ENCODE measurements at regions not wholly inside any gene's neighbourhood (a gene's known extent, or its start where the extent isn't known, plus 50 kb on each side); places are given as distances from the start of the nearest gene placed in this dataset.

DNA sequence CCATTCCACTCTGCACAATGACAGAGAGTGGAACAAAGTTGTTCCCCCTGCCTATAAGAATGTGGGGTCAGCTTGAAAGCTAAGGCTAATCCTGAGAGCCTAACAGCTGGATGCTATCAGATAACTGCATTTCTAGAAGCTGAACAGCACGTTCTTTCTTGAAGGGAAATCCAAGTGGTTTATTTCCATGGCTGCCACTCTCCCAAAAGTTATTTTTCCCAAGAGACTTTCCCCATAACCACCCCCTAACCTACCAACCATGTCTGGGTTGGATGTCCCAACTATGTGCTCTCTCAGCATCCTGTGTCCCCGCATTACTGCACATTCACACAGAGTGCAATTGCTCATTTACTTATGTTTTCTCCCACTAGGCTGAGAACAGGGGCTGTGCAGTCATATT is 140.7 kb upstream of the ANKRD1 start:
- Histone ChIP-seq H3K4me3 (ENCODE audit: low read depth, low read length) (no peak overlapping the region), H3K36me3 (ENCODE audit: control insufficient read depth, insufficient read depth, low read length) (no peaks in the 10 kb centered on the region), H3K27me3 (ENCODE audit: control insufficient read depth, insufficient read depth, low read length) (no peaks in the 10 kb centered on the region)
- DNase-seq (ENCODE audit: low read depth) = no peak
- ChIA-PET CTCF (no interaction called here), POLR2A (no interaction called here)
- TF ChIP-seq, protein P1, sequence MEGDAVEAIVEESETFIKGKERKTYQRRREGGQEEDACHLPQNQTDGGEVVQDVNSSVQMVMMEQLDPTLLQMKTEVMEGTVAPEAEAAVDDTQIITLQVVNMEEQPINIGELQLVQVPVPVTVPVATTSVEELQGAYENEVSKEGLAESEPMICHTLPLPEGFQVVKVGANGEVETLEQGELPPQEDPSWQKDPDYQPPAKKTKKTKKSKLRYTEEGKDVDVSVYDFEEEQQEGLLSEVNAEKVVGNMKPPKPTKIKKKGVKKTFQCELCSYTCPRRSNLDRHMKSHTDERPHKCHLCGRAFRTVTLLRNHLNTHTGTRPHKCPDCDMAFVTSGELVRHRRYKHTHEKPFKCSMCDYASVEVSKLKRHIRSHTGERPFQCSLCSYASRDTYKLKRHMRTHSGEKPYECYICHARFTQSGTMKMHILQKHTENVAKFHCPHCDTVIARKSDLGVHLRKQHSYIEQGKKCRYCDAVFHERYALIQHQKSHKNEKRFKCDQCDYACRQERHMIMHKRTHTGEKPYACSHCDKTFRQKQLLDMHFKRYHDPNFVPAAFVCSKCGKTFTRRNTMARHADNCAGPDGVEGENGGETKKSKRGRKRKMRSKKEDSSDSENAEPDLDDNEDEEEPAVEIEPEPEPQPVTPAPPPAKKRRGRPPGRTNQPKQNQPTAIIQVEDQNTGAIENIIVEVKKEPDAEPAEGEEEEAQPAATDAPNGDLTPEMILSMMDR (IDR thresholded peaks at IDR 0.05; ENCODE audit: insufficient read depth, low read depth, low read length) = no peak

DNA sequence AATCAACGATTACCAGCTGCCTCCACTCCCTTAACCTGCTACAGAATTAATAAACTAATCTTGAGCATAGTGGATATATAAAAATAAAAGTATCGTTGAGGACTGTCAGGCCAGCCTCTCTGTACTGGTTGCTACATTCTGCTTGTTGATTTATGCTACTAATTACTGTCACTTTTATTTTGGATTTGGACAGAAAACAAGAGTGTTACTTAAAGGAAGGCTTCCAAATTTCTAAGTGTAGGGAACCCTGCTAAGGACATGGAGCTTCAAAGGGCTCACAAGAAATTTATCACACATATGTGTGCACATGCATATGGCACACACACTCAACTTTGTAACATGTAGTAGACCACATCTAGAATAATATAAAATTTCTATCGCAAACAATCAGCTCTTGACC is 141.2 kb upstream of the ANKRD1 start:
- ChIA-PET POLR2A (no interaction called here), CTCF (no interaction called here)
- Histone ChIP-seq H3K36me3 (ENCODE audit: control insufficient read depth, insufficient read depth, low read length) (no peaks in the 10 kb centered on the region), H3K4me3 (ENCODE audit: low read depth, low read length) (no peak overlapping the region), H3K27me3 (ENCODE audit: control insufficient read depth, insufficient read depth, low read length) (no peaks in the 10 kb centered on the region)
- TF ChIP-seq, protein P1 (IDR thresholded peaks at IDR 0.05; ENCODE audit: insufficient read depth, low read depth, low read length) = no peak
- no peak for DNase-seq (ENCODE audit: low read depth)

DNA sequence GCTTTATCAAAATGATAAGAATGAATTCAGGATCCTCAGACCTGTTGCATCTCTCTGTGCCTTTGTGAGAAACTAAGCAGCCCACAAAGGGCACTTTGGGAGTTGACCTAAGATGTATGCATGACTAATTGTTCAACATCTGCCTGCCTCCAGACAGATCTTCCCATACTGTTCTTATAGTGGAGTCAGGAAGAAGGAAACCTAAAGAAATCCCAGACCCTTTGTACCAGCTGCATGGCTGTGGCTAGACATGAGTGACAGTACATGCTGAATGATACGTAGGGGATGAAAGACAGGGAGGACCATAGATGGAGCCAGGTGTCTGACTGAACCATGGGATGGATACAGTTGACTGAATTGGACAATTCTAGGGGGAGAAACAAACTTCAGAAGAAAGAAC is 148.7 kb upstream of the PCGF5 start:
- ChIA-PET POLR2A (no interaction called here), CTCF (interaction anchor here (1.1 kb wide), 1 partner anchor 160 kb away, joined by 5 read pairs; no protein-coding TSS in a partner anchor)
- H3K4me3 ChIP-seq (ENCODE audit: low read depth, low read length) = no peak overlapping the region
- no peaks in the 10 kb centered on the region for H3K36me3 ChIP-seq (ENCODE audit: control insufficient read depth, insufficient read depth, low read length)
- TF ChIP-seq, protein P1 (IDR thresholded peaks at IDR 0.05; ENCODE audit: insufficient read depth, low read depth, low read length) = no peak
- H3K27me3 ChIP-seq (ENCODE audit: control insufficient read depth, insufficient read depth, low read length) = peaks cover 2% of the 10 kb centered on the region
- no peak for DNase-seq (ENCODE audit: low read depth)

- TF ChIP-seq, protein P1 (IDR thresholded peaks at IDR 0.05; ENCODE audit: insufficient read depth, low read depth, low read length) = no peak
- POLR2A ChIA-PET = no interaction called here
- Histone ChIP-seq H3K4me3 (ENCODE audit: low read depth, low read length) (no peak overlapping the region), H3K36me3 (ENCODE audit: control insufficient read depth, insufficient read depth, low read length) (no peaks in the 10 kb centered on the region), H3K27me3 (ENCODE audit: control insufficient read depth, insufficient read depth, low read length) (peaks cover 2% of the 10 kb centered on the region)
- no peak for DNase-seq (ENCODE audit: low read depth)
- CTCF ChIA-PET = no interaction called here
These were observed 147.0 kb upstream of the PCGF5 start for GRCh38 chr10:91073286-91073979.

DNA sequence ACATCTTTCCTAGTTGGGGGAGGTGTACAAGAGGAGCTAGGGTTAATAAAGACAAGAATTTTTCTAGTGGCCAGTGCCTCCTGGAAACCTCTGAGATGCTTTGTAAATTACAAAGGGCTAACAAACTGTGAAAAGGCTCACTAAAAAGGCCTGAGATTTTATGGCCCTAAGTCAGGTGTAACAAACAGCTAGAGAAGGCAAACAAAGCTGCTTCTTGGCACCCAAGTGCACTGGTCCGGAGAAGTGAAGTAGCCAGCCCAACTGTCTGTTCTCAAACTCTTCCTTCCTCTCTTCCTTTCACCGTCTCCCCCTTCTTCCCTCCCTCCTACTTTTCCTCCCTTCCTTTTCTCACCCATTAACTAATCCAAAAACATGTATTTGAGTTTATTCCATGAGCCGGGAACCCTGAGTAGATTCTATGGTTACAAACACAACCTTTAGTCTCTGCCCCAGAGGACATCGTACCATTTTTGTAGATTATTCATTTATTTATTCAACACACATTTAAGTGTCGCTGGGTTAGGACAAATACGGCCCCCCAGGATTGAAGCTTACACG is 143.4 kb upstream of the PCGF5 start:
- CTCF ChIA-PET = interaction anchor here (1.4 kb wide), 1 partner anchor 14 kb away, joined by 4 read pairs; no protein-coding TSS in a partner anchor
- Histone ChIP-seq H3K36me3 (ENCODE audit: control insufficient read depth, insufficient read depth, low read length) (no peaks in the 10 kb centered on the region), H3K27me3 (ENCODE audit: control insufficient read depth, insufficient read depth, low read length) (peaks cover 6% of the 10 kb centered on the region), H3K4me3 (ENCODE audit: low read depth, low read length) (no peak overlapping the region)
- DNase-seq (ENCODE audit: low read depth) = no peak
- TF ChIP-seq, protein P1 (IDR thresholded peaks at IDR 0.05; ENCODE audit: insufficient read depth, low read depth, low read length) = no peak
- POLR2A ChIA-PET = no interaction called here

Measured in BJ (cell line).